Fibroblast of lung (primary cell): ENCODE measurements at regions not wholly inside any gene's neighbourhood (a gene's known extent, or its start where the extent isn't known, plus 50 kb on each side); places are given as distances from the start of the nearest gene placed in this dataset.

Experiments used
- DNase-seq, 2 donors: peaks; one replicate each; pipeline versions ENCODE4 v3.0.0 to v3.0.0-alpha.2; 2010; ENCODE audit warnings: low read depth in 2 of 2
- H2AFZ ChIP-seq: 2 replicates; pipeline ENCODE4 v1.5.1; 2012; ENCODE audit warnings: low read length, control low read depth, inconsistent platforms
- H3K27ac ChIP-seq: 2 replicates; pipeline ENCODE4 v1.5.1; 2011; ENCODE audit warnings: low read length, control low read depth; ENCODE audit not compliant: insufficient read depth
- H3K27me3 ChIP-seq: 2 replicates; pipeline ENCODE4 v1.5.1; 2011; ENCODE audit warnings: mild to moderate bottlenecking, low read length; ENCODE audit not compliant: control insufficient read depth, insufficient read depth
- H3K36me3 ChIP-seq: 2 replicates; pipeline ENCODE4 v1.5.1; 2011; ENCODE audit warnings: low read length; ENCODE audit not compliant: control insufficient read depth, insufficient read depth
- H3K4me1 ChIP-seq: 2 replicates; pipeline ENCODE4 v1.5.1; 2011; ENCODE audit warnings: low read length; ENCODE audit not compliant: control insufficient read depth, insufficient read depth; ENCODE audit errors: extremely low read depth
- H3K4me2 ChIP-seq: 2 replicates; pipeline ENCODE4 v1.5.1; 2011; ENCODE audit warnings: low read length, control low read depth; ENCODE audit not compliant: insufficient read depth; ENCODE audit errors: extremely low read depth
- H3K4me3 ChIP-seq, 4 experiments: fragments of 200-600 bp in 1 of 4; sonication (generic) in 1 of 4; replicated peaks in 1 of 4; 2 replicates each; pipeline ENCODE4 v1.5.1; 2011 to 2016; ENCODE audit warnings: low read length in 4 of 4, low read depth in 3 of 4, mild to moderate bottlenecking in 3 of 4, control low read depth in 2 of 4, inconsistent platforms in 1 of 4, mixed read lengths in 1 of 4; ENCODE audit not compliant: insufficient read depth in 1 of 4; ENCODE audit errors: control extremely low read depth in 1 of 4
- H3K79me2 ChIP-seq: 2 replicates; pipeline ENCODE4 v1.5.1; 2012; ENCODE audit warnings: mild to moderate bottlenecking, low read length, inconsistent platforms; ENCODE audit not compliant: control insufficient read depth, insufficient read depth
- H3K9ac ChIP-seq: 2 replicates; pipeline ENCODE4 v1.5.1; 2011; ENCODE audit warnings: mild to moderate bottlenecking, low read length, control low read depth; ENCODE audit not compliant: insufficient read depth
- H3K9me3 ChIP-seq: 2 replicates; pipeline ENCODE4 v1.5.1; 2012; ENCODE audit warnings: low read depth, low read length; ENCODE audit not compliant: control insufficient read depth, insufficient read depth
- H4K20me1 ChIP-seq: 2 replicates; pipeline ENCODE4 v1.5.1; 2011; ENCODE audit warnings: low read length; ENCODE audit not compliant: control insufficient read depth, insufficient read depth; ENCODE audit errors: extremely low read depth
- CTCF ChIP-seq, 2 donors: IDR thresholded peaks in 1 of 2; conservative IDR thresholded peaks in 1 of 2; 1 replicate in 1 of 2; 2 replicates in 1 of 2; pipeline ENCODE4 v1.5.1; 2011 to 2012; ENCODE audit warnings: low read length in 2 of 2, control low read depth in 1 of 2, inconsistent platforms in 1 of 2, low read depth in 1 of 2, mild to moderate bottlenecking in 1 of 2
- EZH2 ChIP-seq: IDR thresholded peaks from 2 replicates; pipeline ENCODE4 v1.5.1; 2012; ENCODE audit warnings: low read length, control low read depth, mild to moderate bottlenecking; ENCODE audit errors: missing control alignments

GRCh38 chr6:62391358-62391757, 105.3 kb upstream of the KHDRBS2 start:
- Histone ChIP-seq H3K27ac (no peak overlapping the region), H3K9me3 (no peaks in the 10 kb centered on the region), H2AFZ (no peak overlapping the region), H3K4me2 (no peak overlapping the region), H3K79me2 (no peaks in the 10 kb centered on the region), H3K9ac (no peak overlapping the region), H3K27me3 (no peaks in the 10 kb centered on the region), H3K4me3 (no peak overlapping the region), H4K20me1 (no peaks in the 10 kb centered on the region), H3K36me3 (no peaks in the 10 kb centered on the region), H3K4me1 (no peaks in the 10 kb centered on the region)
- no peak for DNase-seq
- TF ChIP-seq CTCF (conservative IDR thresholded peaks at IDR 0.05 in 1 of 2, IDR thresholded peaks at IDR 0.05 in 1 of 2; ENCODE audit: low read depth in 1 of 2, low read length in 2 of 2): no peak
- TF ChIP-seq EZH2: no peak

- TF ChIP-seq CTCF (conservative IDR thresholded peaks at IDR 0.05 in 1 of 2, IDR thresholded peaks at IDR 0.05 in 1 of 2; ENCODE audit: low read depth in 1 of 2, low read length in 2 of 2) (no peak), EZH2 (no peak)
Observed at GRCh38 chr6:62390401-62390800, 104.4 kb upstream of the KHDRBS2 start.

GRCh38 chr6:62371453-62372210, 85.6 kb upstream of the KHDRBS2 start:
- Histone ChIP-seq H3K27ac (no peak overlapping the region), H3K27me3 (no peaks in the 10 kb centered on the region), H4K20me1 (no peaks in the 10 kb centered on the region), H3K4me3 (no peak overlapping the region), H3K4me1 (no peaks in the 10 kb centered on the region), H3K79me2 (no peaks in the 10 kb centered on the region), H3K36me3 (no peaks in the 10 kb centered on the region), H3K9me3 (no peaks in the 10 kb centered on the region), H3K9ac (no peak overlapping the region), H3K4me2 (no peak overlapping the region), H2AFZ (no peak overlapping the region)
- TF ChIP-seq CTCF (conservative IDR thresholded peaks at IDR 0.05 in 1 of 2, IDR thresholded peaks at IDR 0.05 in 1 of 2; ENCODE audit: low read depth in 1 of 2, low read length in 2 of 2): no peak
- TF ChIP-seq EZH2: no peak
- DNase-seq: no peak

More at GRCh38 chr6:62390401-62390800, 104.4 kb upstream of the KHDRBS2 start:
- H3K4me3 ChIP-seq: no peak overlapping the region
- no peak overlapping the region for H3K9ac ChIP-seq
- H3K9me3 ChIP-seq: no peaks in the 10 kb centered on the region
- H3K4me1 ChIP-seq: no peaks in the 10 kb centered on the region
- DNase-seq: no peak
- H2AFZ ChIP-seq: no peak overlapping the region
- no peak overlapping the region for H3K4me2 ChIP-seq
- H3K36me3 ChIP-seq: no peaks in the 10 kb centered on the region
- no peaks in the 10 kb centered on the region for H3K27me3 ChIP-seq
- no peaks in the 10 kb centered on the region for H4K20me1 ChIP-seq
- H3K27ac ChIP-seq: no peak overlapping the region
- no peaks in the 10 kb centered on the region for H3K79me2 ChIP-seq
